PC-3 (cell line): ENCODE measurements at regions not wholly inside any gene's neighbourhood (a gene's known extent, or its start where the extent isn't known, plus 50 kb on each side); places are given as distances from the start of the nearest gene placed in this dataset.

ENCODE experiments used
- CTCF ChIP-seq: fragments of 300-600 bp; sonication (generic); conservative IDR thresholded peaks from 2 replicates; pipeline ENCODE4 v1.5.1; 2017; ENCODE audit warnings: antibody characterized with exemption, low read depth, mild to moderate bottlenecking, low read length
- EZH2 ChIP-seq: fragments of 300-600 bp; sonication (generic); IDR thresholded peaks from one replicate; pipeline ENCODE4 v1.6.1; 2017; ENCODE audit warnings: antibody characterized with exemption, mild to moderate bottlenecking, low read length; ENCODE audit not compliant: unreplicated experiment
- EZH2phosphoT487 ChIP-seq: fragments of 300-600 bp; sonication (generic); IDR thresholded peaks from 2 replicates; pipeline ENCODE4 v1.6.1; 2018; ENCODE audit warnings: mild to moderate bottlenecking, antibody characterized with exemption, low read length, borderline replicate concordance

DNA sequence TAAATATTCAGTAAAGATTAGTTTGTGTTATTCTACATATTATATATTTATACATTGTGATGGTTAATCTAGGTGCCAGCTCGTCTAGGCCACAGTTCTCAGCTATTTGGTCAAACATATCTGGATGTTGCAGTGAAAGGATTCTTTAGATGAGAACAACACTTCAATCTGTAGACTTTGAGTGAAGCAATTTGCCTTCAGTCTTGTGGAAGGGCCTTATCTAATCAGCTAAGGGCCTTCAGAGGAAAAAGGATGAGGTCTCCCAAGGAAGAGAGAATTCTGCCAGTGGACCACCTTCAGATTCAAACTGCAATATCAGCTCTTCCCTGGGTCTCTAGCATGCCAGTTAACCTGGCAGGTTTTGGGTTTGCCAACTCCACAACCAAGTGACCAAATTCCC, 112.0 kb downstream of the SH3TC2 start:
- TF ChIP-seq CTCF: no peak
- no peak for TF ChIP-seq EZH2phosphoT487
- no peak for TF ChIP-seq EZH2
